ENCODE measurements at regions not wholly inside any gene's neighbourhood (a gene's known extent, or its start where the extent isn't known, plus 50 kb on each side); places are given as distances from the start of the nearest gene placed in this dataset.
"Not testable (repeated sequence)": the region's sequence is repeated elsewhere in the genome, so short reads cannot be mapped to it uniquely, and the experiment has no call there.

DNA sequence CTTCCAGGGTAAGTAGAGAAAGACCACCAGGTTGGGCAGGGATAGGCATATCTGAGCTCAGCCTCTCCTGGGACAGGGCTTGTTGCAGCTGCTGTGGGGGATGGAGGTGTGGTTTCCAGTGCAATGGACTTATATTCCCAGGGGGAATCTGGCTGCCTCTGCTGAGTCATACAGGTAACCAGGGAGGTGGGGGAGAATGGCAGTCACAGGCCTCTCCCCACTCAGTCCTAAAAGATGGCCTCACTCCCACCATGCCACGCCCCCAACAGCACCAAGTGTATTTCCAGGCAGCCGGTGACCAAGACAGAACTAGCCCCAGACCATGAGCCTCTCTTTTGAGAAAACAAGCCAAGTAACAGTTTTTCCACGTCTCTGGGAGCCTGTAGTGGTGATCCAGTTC is 1240.7 kb downstream of the BRINP3 start:
- intact Hi-C loops (cut with DNase I), result no loop called here
- DNase-seq (no peak), ATAC-seq (no peak)
- Histone ChIP-seq H3K4me1 (no peaks in the 10 kb centered on the region), H3K4me3 (no peak overlapping the region), H3K27me3 (no peaks in the 10 kb centered on the region), H3K27ac (no peak overlapping the region), H3K9me3 (no peaks in the 10 kb centered on the region), H3K36me3 (replicated peaks in 1 of 2; ENCODE audit: insufficient read depth in 1 of 2, low read depth in 2 of 2) (no peaks in the 10 kb centered on the region)
- WGBS, 2 donors, result 56 to 59% methylated on average over 3 of the region's 3 CpGs
- TF ChIP-seq POLR2A (IDR thresholded peaks at IDR 0.05) (no peak), CTCF (IDR thresholded peaks at IDR 0.05) (no peak)

DNA sequence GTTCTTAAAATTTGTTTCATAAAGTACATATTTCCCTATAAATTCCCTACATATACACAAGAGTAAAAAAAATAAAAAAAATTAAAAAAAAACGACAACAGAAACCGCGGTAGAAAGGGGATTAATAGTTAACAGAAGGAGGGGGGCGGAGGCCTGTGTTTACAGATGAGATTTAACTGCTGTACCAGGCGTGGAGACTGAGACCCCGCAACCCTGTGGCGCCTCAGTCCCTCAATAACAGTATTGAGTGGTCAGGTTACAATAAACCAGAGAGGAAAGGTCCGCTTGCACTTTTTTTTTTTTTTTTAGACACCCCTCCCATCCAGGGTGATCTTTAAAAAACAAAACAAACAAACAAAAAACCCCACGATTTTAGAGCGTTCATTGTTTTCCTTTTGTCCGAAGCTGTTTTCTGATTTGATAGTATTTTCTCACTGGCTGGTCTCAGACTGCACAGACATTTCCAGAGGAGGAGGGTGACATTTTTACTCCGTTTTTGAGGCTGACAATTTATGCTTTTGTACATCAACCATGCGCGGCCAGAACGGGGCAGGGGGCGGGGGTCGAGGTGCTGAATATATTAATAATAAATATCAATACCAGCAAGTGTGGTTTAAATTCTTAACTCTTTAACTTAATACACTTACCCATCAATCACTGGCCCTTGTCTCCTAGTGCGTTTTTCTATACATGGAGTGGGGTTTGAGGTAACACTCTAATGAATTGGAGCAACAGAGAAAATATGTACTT is 1223.9 kb downstream of the BRINP3 start:
- Histone ChIP-seq H3K27ac (no peak overlapping the region), H3K27me3 (no peaks in the 10 kb centered on the region), H3K36me3 (replicated peaks in 1 of 2; ENCODE audit: insufficient read depth in 1 of 2, low read depth in 2 of 2) (no peaks in the 10 kb centered on the region), H3K9me3 (no peaks in the 10 kb centered on the region), H3K4me1 (no peaks in the 10 kb centered on the region), H3K4me3 (no peak overlapping the region)
- no peak for ATAC-seq
- WGBS, 2 donors, result 57 to 61% methylated on average over 18 of the region's 18 CpGs
- TF ChIP-seq POLR2A (IDR thresholded peaks at IDR 0.05), result no peak
- TF ChIP-seq CTCF (IDR thresholded peaks at IDR 0.05), result no peak
- intact Hi-C loops (cut with DNase I), result no loop called here
- no peak for DNase-seq

DNA sequence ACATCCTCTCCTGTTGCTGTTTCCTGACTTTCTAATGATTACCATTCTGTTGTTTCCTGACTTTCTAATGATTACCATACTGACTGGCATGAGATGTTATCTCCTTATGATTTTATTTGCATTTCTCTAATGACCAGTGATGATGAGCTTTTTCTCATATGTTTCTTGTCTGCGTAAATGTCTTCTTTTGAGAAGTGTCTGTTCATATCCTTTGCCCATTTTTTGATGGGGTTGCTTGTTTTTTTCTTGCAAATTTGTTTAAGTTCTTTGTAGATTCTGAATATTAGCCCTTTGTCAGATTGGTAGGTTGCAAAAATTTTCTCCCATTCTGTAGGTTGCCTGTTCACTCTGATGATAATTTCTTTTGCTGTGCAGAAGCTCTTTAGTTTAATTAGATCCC is 1216.5 kb downstream of the BRINP3 start:
- intact Hi-C loops (cut with DNase I); H3K27ac ChIP-seq; ATAC-seq; H3K4me1 ChIP-seq; H3K9me3 ChIP-seq; DNase-seq; H3K36me3 ChIP-seq (replicated peaks in 1 of 2; ENCODE audit: insufficient read depth in 1 of 2, low read depth in 2 of 2); H3K4me3 ChIP-seq; H3K27me3 ChIP-seq: not testable (repeated sequence)
- WGBS, 2 donors, result 78 to 91% methylated on average over 1 of the region's 1 CpG

GRCh38 chr1:189269011-189269410 is 1208.7 kb downstream of the BRINP3 start:
- peaks cover 0 to 19% (median 0%) of the 10 kb centered on the region in 3 donors for H3K9me3 ChIP-seq
- WGBS, 2 donors, result 63 to 79% methylated on average over 2 of the region's 2 CpGs

DNA sequence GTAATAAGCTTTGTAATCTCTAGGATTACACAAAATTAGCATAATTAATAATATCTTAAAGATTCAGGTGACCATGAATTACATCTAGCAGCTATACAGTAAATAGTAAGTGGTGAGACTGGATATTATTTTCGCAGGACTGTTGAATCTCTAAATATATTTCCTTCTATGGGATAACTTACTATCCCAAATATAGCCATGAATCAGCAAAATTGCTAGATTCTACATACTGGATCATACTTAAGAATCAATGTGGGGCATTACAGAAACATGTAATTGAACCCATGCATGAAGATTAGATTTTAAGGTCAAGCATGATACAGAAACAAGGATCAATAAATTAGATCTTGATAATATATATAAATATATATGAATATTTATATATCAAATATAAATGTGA is 1203.4 kb downstream of the BRINP3 start:
- no peak overlapping the region for H3K4me3 ChIP-seq
- H3K9me3 ChIP-seq, result peaks cover 0 to 3% (median 0%) of the 10 kb centered on the region in 3 donors
- ATAC-seq (no peak), DNase-seq (no peak)
- H3K4me1 ChIP-seq, result no peaks in the 10 kb centered on the region
- no peak for TF ChIP-seq CTCF (IDR thresholded peaks at IDR 0.05)
- TF ChIP-seq POLR2A (IDR thresholded peaks at IDR 0.05), result no peak
- H3K27me3 ChIP-seq, result no peaks in the 10 kb centered on the region
- WGBS, 2 donors, result 58 to 78% methylated on average over 1 of the region's 1 CpG
- no peak overlapping the region for H3K27ac ChIP-seq
- intact Hi-C loops (cut with DNase I), result no loop called here
- H3K36me3 ChIP-seq (replicated peaks in 1 of 2; ENCODE audit: insufficient read depth in 1 of 2, low read depth in 2 of 2), result no peaks in the 10 kb centered on the region

More at GRCh38 chr1:189269011-189269410, 1208.7 kb downstream of the BRINP3 start:
- DNase-seq, result no peak
- no peaks in the 10 kb centered on the region for H3K4me1 ChIP-seq
- ATAC-seq, result no peak
- no peaks in the 10 kb centered on the region for H3K36me3 ChIP-seq (replicated peaks in 1 of 2; ENCODE audit: insufficient read depth in 1 of 2, low read depth in 2 of 2)
- intact Hi-C loops (cut with DNase I), result no loop called here
- no peak overlapping the region for H3K4me3 ChIP-seq
- TF ChIP-seq CTCF (IDR thresholded peaks at IDR 0.05), result no peak
- no peak for TF ChIP-seq POLR2A (IDR thresholded peaks at IDR 0.05)
- H3K27ac ChIP-seq, result no peak overlapping the region
- H3K27me3 ChIP-seq, result no peaks in the 10 kb centered on the region

All from body of pancreas (tissue), 4 donors.